NB4 (cell line): ENCODE measurements at regions not wholly inside any gene's neighbourhood (a gene's known extent, or its start where the extent isn't known, plus 50 kb on each side); places are given as distances from the start of the nearest gene placed in this dataset.

Source experiments
- MYC ChIP-seq: IDR thresholded peaks from 2 replicates; pipeline ENCODE4 v1.6.1; 2011; ENCODE audit warnings: low read depth, low read length
- POLR2A ChIP-seq: IDR thresholded peaks from 2 replicates; pipeline ENCODE4 v1.6.1; 2011; ENCODE audit warnings: mild to moderate bottlenecking; ENCODE audit not compliant: insufficient read length; ENCODE audit errors: extremely low read depth
- TF ChIP-seq, protein P1 (sequence below): IDR thresholded peaks from one replicate; pipeline ENCODE4 v1.5.1; 2012; ENCODE audit warnings: low read depth, low read length

DNA sequence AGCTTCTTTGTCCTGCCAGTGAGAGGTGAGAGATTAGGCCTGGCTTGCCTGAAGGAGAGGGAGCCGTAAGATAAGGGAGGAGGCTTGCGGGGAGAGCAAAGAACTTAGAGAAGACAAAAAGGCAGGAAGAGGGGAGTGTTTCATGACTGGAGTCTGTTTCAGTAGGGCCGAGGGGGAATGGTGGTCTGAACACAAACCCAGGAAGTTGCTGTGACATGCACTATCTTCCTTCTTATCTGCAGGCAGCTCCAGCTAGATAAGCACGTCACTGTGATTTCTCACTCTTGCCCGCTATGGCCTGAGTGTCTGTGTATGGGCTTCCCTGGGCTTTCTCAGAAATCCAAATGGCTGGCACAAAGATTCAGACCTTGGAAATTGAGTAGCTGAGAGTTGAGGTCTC is 307.5 kb upstream of the CLINT1 start:
- TF ChIP-seq POLR2A (no peak), MYC (no peak)
- TF ChIP-seq, protein P1, sequence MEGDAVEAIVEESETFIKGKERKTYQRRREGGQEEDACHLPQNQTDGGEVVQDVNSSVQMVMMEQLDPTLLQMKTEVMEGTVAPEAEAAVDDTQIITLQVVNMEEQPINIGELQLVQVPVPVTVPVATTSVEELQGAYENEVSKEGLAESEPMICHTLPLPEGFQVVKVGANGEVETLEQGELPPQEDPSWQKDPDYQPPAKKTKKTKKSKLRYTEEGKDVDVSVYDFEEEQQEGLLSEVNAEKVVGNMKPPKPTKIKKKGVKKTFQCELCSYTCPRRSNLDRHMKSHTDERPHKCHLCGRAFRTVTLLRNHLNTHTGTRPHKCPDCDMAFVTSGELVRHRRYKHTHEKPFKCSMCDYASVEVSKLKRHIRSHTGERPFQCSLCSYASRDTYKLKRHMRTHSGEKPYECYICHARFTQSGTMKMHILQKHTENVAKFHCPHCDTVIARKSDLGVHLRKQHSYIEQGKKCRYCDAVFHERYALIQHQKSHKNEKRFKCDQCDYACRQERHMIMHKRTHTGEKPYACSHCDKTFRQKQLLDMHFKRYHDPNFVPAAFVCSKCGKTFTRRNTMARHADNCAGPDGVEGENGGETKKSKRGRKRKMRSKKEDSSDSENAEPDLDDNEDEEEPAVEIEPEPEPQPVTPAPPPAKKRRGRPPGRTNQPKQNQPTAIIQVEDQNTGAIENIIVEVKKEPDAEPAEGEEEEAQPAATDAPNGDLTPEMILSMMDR, result no peak
